COLO668 (cell line): ENCODE measurements at regions not wholly inside any gene's neighbourhood (a gene's known extent, or its start where the extent isn't known, plus 50 kb on each side); places are given as distances from the start of the nearest gene placed in this dataset.
"Not testable (repeated sequence)": the region's sequence is repeated elsewhere in the genome, so short reads cannot be mapped to it uniquely, and the experiment has no call there.

ENCODE experiments used
- DNase-seq: peaks from one replicate; lab custom pipeline; 2025; ENCODE audit not compliant: unreplicated experiment; lab: John Stamatoyannopoulos, UW

DNA sequence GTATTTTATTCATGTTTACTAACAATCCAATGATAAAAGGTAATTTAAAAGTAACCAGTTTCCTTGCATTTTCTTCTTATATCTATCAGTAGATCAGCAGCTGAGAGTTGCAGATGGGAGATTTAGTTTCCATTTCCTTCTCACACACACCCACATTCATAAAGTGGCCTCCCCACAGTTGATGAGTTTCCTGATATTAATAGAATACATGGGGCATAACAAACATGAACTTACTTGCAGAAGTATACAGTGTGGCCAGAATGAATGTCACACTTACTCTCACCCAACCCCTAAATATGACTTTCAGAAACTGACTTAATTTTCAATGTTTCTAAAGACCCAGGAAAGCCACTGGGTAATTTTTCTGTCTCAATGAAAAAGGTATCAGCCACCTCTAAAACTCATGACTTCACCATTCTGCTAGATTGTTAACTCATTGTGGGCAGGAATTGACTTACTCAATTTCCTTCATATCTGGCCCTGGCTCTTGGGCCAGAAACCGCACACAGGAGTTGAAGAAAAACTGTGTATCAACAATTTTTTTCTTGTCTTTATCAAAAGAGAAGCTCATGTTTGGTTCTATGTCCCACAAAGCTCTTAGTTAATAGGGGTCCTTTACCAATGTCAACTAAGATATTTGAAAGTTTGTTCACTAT is 63.5 kb upstream of the OSMR start:
- DNase-seq = no peak

DNA sequence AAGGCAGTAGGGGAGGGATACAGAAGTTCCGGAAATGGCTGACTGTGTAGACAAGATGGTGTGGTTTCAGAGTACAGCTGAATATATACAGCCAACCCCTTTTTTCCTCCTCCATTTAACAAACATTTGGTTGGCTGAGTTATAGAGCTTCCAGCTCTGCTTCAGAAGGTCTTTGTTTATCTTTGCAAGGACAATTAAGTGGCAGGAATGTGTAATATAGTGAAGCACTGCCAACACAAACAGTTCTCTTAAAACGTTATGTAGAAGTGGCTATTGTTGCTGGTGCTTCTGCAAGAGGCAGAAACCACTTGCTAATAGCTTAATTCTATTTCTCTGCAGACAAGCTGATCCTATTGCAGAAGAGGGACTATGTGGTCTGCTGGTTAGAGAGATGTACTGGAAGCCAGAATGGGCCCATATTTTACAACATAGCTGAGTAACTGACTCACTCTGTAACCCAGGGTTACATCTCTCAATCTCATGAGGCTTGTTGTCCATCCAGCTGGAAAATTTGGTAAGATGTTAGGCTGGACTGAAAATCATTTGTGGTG is 62.7 kb upstream of the OSMR start:
- DNase-seq = no peak

DNA sequence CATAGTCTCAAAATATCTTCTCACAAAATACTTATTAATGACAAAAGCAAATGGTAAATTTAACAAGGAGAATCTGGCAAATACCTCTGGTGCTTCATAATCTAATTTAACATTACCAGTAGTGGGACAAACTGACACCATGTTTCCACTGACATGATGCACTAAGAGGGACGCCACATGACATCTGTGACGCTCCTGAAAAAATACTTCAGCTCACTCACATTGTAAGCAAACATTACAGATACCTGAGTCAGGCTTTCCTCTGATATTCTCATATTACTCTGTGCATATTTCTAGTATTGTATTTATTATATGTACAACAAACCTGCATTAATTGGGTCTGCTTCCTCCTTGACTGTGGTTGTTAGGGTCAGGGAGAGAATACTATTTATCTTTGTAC is 56.7 kb upstream of the OSMR start:
- DNase-seq = no peak

DNA sequence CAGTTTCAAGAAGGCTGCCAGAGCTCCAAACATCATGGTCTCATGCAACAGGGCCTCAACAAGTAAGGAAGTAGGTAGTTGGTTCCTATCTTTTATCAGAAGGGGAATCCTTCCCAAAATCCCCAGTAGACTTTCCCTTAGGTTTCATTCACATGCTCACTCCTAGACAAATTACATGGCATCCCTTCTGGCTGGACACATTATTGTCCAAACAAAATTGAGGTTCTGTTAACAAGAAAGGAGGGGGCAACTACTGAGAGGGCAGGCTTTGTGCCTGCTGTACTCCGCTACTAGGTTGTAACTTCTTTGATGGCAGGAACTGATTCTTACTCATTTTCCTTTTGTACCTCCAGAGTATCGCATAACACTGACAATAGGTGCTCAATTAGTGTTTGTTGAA is 56.0 kb upstream of the OSMR start:
- no peak for DNase-seq

DNA sequence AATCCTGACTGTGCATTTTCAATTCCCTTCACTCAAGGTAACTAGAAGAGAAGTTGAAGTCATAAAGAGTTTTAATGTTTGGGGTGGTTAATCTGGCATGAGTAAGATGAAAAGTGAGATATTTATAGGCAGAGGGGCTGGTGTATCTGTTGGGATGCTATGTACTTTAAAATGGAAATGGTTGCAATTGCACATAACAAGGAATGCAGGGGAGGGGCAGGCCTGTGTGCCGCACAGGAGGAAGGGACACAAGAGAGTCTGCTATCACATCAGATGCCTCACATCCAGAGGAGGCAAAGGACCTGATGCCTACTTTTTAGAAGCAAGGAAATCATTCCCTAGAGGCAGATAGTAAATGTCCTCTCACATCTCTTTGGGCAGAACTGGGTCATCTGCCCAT is 55.5 kb upstream of the OSMR start:
- no peak for DNase-seq

DNA sequence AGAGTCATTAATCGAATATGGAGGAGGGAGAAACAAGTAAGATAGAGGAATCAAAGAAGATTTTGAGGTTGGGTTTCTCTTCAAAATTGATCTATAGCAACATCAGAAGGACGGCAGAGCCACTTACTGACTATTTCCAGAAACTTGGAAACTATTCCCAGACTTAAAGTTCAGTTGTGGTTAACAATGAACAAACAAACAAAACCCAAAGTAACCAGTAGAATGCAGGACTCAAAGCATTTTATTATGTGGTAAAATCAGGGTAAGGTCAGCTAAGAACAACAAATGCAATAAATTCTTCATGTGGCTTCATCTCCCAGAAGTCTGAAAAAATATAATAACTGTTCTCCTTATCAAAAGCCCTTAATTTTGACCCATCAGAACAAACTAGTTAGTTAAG is 54.9 kb upstream of the OSMR start:
- no peak for DNase-seq

DNA sequence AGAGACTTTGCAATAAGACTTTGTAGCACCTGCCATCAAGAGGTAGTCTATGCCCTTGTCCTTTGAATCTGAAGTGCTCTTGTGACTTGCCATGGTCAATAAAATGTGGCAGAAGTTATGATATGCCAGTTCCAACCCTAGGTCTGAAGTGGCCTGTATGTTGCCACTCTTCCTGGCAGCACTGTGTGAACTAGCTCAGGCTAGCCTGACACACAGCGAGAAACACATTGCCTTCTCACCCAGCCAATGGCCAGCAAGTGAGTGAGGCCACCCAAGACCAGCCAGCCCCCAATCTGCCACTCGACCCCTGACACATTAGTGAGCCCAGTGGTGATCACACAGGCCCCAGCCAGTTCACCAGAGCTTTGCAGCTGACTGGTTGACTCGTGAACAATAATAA is 52.7 kb upstream of the OSMR start:
- DNase-seq = no peak

DNA sequence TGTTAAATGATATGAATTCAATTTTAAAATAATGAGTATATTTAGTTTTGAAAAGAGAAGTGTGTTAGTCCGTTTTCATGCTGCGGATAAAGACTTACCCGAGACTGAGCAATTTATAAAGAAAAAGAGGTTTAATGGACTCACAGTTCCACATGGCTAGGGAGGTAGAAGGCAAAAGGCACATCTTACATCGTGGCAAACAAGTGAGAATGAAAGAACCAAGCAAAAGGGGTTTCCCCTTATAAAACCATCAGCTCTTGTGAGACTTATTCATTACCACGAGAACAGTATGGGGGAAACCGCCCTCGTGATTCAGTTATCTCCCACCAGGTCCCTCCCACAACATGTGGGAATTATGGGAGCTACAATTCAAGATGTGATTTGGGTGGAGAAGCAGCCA is 51.8 kb upstream of the OSMR start:
- DNase-seq = not testable (repeated sequence)

DNA sequence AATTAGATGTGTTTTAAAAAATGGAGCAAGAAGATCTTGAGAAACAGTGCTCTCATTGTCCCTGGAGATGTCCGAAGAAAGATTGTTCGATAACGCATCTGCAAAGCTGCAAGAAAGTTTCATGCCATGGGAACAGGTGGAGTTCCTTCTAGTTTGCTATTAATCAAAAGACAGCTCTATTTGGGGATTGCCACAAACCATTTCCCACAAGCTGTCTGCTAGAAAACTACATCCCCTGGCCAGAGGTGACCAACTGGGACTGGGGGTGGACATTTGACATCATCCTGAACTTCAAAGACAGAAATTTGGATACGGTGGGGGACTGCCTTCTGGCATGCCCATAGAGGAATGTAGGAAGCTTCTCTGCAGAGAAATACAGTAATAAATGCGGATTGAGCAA is 50.8 kb upstream of the OSMR start:
- DNase-seq = no peak

DNA sequence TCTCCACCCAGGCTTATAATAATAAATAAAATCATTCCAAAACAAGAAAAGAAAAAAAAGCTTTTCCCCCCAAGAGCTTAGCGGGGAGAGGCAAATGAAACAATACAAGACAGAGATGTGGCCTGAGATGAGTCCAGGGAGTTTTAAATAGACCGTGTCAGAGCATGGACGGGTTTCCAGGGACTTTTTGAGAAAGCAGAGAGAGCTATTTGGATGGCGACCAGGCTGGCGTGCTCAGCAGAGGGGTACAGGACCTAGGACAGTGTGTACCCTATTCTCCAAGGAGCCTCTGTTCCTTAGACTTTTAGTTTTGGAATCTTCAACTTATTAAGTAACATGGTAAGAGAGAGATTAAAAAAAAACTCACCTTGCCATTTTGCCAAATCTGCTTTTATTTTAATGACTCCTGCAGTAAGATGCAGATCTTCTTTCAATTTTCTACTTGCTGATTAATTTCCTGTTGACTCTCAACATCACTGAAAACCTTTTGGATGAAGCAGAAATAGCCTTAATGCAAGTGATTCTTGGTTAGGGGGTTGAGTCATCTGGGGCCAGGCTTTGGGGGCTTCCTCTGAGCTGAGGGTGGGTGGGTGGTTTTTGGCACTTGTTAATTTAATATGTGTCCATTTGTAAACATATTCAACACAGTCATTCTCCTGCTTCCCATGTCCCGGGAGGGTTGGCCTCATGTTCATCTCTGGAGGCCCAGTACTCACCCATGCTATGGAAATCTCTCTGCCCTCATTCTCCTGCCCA is 49.6 kb upstream of the OSMR start:
- no peak for DNase-seq
